ENCODE measurements at regions not wholly inside any gene's neighbourhood (a gene's known extent, or its start where the extent isn't known, plus 50 kb on each side); places are given as distances from the start of the nearest gene placed in this dataset.

DNA sequence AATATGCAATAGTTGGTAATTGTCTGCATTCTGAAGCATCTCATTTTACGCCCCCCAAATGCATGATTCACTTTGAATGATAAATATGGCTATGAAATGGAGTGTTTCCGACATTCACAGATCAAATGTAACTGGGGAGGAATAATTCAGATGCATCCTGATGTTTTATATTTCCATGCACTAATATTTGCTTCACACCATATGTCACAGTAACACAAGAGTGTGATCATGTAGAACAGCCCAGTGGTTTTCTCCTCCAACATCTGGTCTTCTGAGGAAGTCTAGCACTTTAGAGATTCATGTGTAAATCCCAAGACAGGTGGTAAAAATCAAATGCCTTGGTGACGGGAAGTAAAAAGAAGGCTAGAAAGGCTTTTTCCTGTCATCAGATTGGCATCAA, 273.1 kb downstream of the DIO2 start:
- Histone ChIP-seq H3K9me3 (no peaks in the 10 kb centered on the region), H3K36me3 (no peaks in the 10 kb centered on the region), H3K27me3 (no peaks in the 10 kb centered on the region), H3K4me3 (replicated peaks in 1 of 3) (no peak overlapping the region), H3K4me1 (no peaks in the 10 kb centered on the region), H3K27ac (no peak overlapping the region)
- no peak for DNase-seq
- no peak for TF ChIP-seq POLR2A (IDR thresholded peaks at IDR 0.05)
- TF ChIP-seq, protein P1, sequence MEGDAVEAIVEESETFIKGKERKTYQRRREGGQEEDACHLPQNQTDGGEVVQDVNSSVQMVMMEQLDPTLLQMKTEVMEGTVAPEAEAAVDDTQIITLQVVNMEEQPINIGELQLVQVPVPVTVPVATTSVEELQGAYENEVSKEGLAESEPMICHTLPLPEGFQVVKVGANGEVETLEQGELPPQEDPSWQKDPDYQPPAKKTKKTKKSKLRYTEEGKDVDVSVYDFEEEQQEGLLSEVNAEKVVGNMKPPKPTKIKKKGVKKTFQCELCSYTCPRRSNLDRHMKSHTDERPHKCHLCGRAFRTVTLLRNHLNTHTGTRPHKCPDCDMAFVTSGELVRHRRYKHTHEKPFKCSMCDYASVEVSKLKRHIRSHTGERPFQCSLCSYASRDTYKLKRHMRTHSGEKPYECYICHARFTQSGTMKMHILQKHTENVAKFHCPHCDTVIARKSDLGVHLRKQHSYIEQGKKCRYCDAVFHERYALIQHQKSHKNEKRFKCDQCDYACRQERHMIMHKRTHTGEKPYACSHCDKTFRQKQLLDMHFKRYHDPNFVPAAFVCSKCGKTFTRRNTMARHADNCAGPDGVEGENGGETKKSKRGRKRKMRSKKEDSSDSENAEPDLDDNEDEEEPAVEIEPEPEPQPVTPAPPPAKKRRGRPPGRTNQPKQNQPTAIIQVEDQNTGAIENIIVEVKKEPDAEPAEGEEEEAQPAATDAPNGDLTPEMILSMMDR (IDR thresholded peaks at IDR 0.05): no peak
- 87 to 92% methylated on average over 3 of the region's 3 CpGs for WGBS, 2 donors
- intact Hi-C loops (cut with DNase I): no loop called here

DNA sequence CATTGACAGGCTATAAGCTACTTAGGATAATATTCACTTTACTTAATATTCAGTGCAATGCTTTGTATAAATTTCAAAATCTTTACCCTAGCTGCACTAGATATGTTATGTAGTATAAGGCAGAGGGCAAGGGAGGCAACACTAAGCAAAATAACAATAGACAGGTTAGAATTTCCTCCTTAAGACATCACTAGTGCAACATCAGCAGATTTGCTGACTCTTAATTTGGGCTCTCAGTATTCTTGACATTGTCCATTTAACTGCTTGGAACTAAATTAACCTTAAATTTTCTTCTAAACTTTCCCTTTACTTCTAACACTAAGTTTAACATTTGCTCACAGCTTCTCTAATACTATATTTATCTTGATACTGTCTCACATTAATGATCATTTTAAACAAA, 273.9 kb downstream of the DIO2 start:
- Histone ChIP-seq H3K36me3 (no peaks in the 10 kb centered on the region), H3K9me3 (no peaks in the 10 kb centered on the region), H3K4me3 (replicated peaks in 1 of 3) (no peak overlapping the region), H3K27ac (no peak overlapping the region), H3K4me1 (no peaks in the 10 kb centered on the region), H3K27me3 (no peaks in the 10 kb centered on the region)
- no peak for DNase-seq
- no peak for TF ChIP-seq POLR2A (IDR thresholded peaks at IDR 0.05)
- TF ChIP-seq, protein P1 (IDR thresholded peaks at IDR 0.05): no peak
- intact Hi-C loops (cut with DNase I): no loop called here

DNA sequence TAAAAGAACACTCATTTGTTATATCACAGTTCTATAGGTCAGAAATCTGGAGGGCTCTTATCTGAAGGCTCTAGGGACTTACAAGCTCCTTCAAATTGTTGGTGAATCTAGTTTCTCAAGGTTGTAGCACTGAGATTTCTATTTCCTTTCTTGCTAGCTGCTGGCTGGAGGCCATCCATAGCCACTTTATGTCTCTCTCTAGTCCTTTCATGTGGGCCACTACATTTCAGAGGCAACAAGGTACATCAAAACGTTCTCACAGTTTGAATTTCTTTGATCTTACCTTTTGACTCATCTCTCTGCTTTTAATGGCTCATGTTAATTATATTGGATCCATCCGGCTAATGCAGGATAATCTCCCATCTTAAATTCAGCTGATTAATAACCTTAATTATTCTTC, 286.8 kb downstream of the DIO2 start:
- no peaks in the 10 kb centered on the region for H3K27me3 ChIP-seq
- DNase-seq: no peak
- no peak overlapping the region for H3K27ac ChIP-seq
- no peaks in the 10 kb centered on the region for H3K4me1 ChIP-seq
- intact Hi-C loops (cut with DNase I): no loop called here
- TF ChIP-seq POLR2A (IDR thresholded peaks at IDR 0.05): no peak
- TF ChIP-seq, protein P1 (IDR thresholded peaks at IDR 0.05): no peak
- no peaks in the 10 kb centered on the region for H3K36me3 ChIP-seq
- no peaks in the 10 kb centered on the region for H3K9me3 ChIP-seq
- H3K4me3 ChIP-seq (replicated peaks in 1 of 3): no peak overlapping the region
- 49 to 54% methylated on average over 2 of the region's 2 CpGs for WGBS, 2 donors

DNA sequence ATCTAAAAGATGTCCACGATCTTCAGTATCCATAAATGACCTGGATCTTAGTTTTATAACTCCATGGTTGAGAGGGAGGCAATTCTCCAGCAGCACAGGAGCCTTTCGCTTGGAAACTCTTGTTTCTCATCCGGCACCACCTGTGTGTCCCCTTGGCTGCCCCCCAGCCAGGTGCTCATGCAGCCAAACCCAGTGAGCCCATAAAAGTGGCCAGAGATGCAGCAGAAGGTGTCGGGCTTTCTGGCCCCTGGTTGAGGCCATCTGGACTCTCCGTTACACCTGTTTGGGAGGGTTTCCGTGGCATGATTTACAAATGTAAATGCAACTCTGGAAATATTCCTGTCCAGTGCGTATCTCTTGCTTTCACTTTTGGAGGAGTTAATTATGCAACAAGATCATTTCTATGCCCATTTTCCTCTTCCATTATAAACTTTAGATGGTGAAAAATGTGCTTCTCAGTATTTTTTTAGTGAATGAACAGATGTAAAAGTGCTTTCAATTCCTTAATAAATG, 291.1 kb downstream of the DIO2 start:
- Histone ChIP-seq H3K4me1 (no peaks in the 10 kb centered on the region), H3K27me3 (no peaks in the 10 kb centered on the region), H3K4me3 (replicated peaks in 1 of 3) (no peak overlapping the region), H3K9me3 (no peaks in the 10 kb centered on the region), H3K27ac (no peak overlapping the region), H3K36me3 (no peaks in the 10 kb centered on the region)
- intact Hi-C loops (cut with DNase I): no loop called here
- no peak for DNase-seq
- TF ChIP-seq, protein P1 (IDR thresholded peaks at IDR 0.05): no peak
- no peak for TF ChIP-seq POLR2A (IDR thresholded peaks at IDR 0.05)
- WGBS, 2 donors: 89 to 90% methylated on average over 7 of the region's 7 CpGs
